Parathyroid adenoma (tissue), 2 donors: ENCODE measurements at regions not wholly inside any gene's neighbourhood (a gene's known extent, or its start where the extent isn't known, plus 50 kb on each side); places are given as distances from the start of the nearest gene placed in this dataset.

ENCODE experiments used
- H2AFZ ChIP-seq: fragments of 300-600 bp; sonication (generic); one replicate; pipeline ENCODE4 v1.7.0; 2017; ENCODE audit warnings: antibody characterized with exemption, mild to moderate bottlenecking
- H3K27ac ChIP-seq: fragments of 300-600 bp; sonication (generic); one replicate; pipeline ENCODE4 v1.7.0; 2017
- H3K27me3 ChIP-seq: fragments of 300-600 bp; sonication (generic); one replicate; pipeline ENCODE4 v1.7.0; 2017; ENCODE audit warnings: low read length; ENCODE audit not compliant: control insufficient read depth, insufficient read depth
- H3K36me3 ChIP-seq: fragments of 300-600 bp; sonication (generic); one replicate; pipeline ENCODE4 v1.7.0; 2017; ENCODE audit warnings: low read length; ENCODE audit not compliant: control insufficient read depth, insufficient read depth
- H3K4me1 ChIP-seq: fragments of 300-600 bp; sonication (generic); one replicate; pipeline ENCODE4 v1.7.0; 2017; ENCODE audit warnings: control low read depth
- H3K4me2 ChIP-seq: fragments of 300-600 bp; sonication (generic); one replicate; pipeline ENCODE4 v1.7.0; 2017; ENCODE audit warnings: low read length
- H3K4me3 ChIP-seq: fragments of 300-600 bp; sonication (generic); one replicate; pipeline ENCODE4 v1.7.0; 2017; ENCODE audit warnings: low read depth, low read length
- H3K79me2 ChIP-seq: fragments of 300-600 bp; sonication (generic); one replicate; pipeline ENCODE4 v1.7.0; 2017; ENCODE audit warnings: control low read depth
- H3K9ac ChIP-seq: fragments of 300-600 bp; sonication (generic); one replicate; pipeline ENCODE4 v1.7.0; 2017; ENCODE audit warnings: mild to moderate bottlenecking
- H3K9me3 ChIP-seq: fragments of 300-600 bp; sonication (generic); one replicate; pipeline ENCODE4 v1.7.0; 2017; ENCODE audit warnings: low read length; ENCODE audit not compliant: control insufficient read depth
- CTCF ChIP-seq: fragments of 300-600 bp; sonication (generic); IDR thresholded peaks from one replicate; pipeline ENCODE4 v1.7.0; 2017; ENCODE audit warnings: antibody characterized with exemption, mild to moderate bottlenecking
- donor health status: primary hyperparathyroidism.

GRCh38 chr7:51452694-51453093 lies 136.1 kb upstream of the COBL start:
- H3K36me3 ChIP-seq: no peaks in the 10 kb centered on the region
- peaks cover 2% of the 10 kb centered on the region for H3K4me1 ChIP-seq
- H3K79me2 ChIP-seq: no peaks in the 10 kb centered on the region
- TF ChIP-seq CTCF: no peak
- H3K4me2 ChIP-seq: no peak overlapping the region
- no peak overlapping the region for H3K4me3 ChIP-seq
- no peaks in the 10 kb centered on the region for H3K9me3 ChIP-seq
- no peak overlapping the region for H3K27ac ChIP-seq
- H2AFZ ChIP-seq: no peak overlapping the region
- no peaks in the 10 kb centered on the region for H3K27me3 ChIP-seq
- no peak overlapping the region for H3K9ac ChIP-seq

- Histone ChIP-seq H3K79me2 (no peaks in the 10 kb centered on the region), H3K36me3 (no peaks in the 10 kb centered on the region), H2AFZ (no peak overlapping the region), H3K27ac (no peak overlapping the region), H3K9me3 (no peaks in the 10 kb centered on the region), H3K9ac (no peak overlapping the region), H3K4me1 (peaks cover 2% of the 10 kb centered on the region), H3K4me2 (no peak overlapping the region), H3K4me3 (no peak overlapping the region), H3K27me3 (no peaks in the 10 kb centered on the region)
- TF ChIP-seq CTCF: no peak
Measured at GRCh38 chr7:51451751-51452476, 135.3 kb upstream of the COBL start.

- Histone ChIP-seq H3K27ac (no peak overlapping the region), H3K27me3 (no peaks in the 10 kb centered on the region), H3K4me2 (no peak overlapping the region), H2AFZ (no peak overlapping the region), H3K9ac (no peak overlapping the region), H3K79me2 (no peaks in the 10 kb centered on the region), H3K36me3 (no peaks in the 10 kb centered on the region), H3K9me3 (no peaks in the 10 kb centered on the region), H3K4me3 (no peak overlapping the region), H3K4me1 (peaks cover 2% of the 10 kb centered on the region)
- TF ChIP-seq CTCF: no peak
Measured at GRCh38 chr7:51450541-51450940, 133.9 kb upstream of the COBL start.

- H3K4me1 ChIP-seq: no peaks in the 10 kb centered on the region
- no peaks in the 10 kb centered on the region for H3K27me3 ChIP-seq
- no peaks in the 10 kb centered on the region for H3K9me3 ChIP-seq
- no peaks in the 10 kb centered on the region for H3K79me2 ChIP-seq
- no peak overlapping the region for H3K9ac ChIP-seq
- no peak overlapping the region for H2AFZ ChIP-seq
- H3K27ac ChIP-seq: no peak overlapping the region
- TF ChIP-seq CTCF: no peak
- H3K4me3 ChIP-seq: no peak overlapping the region
- no peaks in the 10 kb centered on the region for H3K36me3 ChIP-seq
- no peak overlapping the region for H3K4me2 ChIP-seq
Measured at GRCh38 chr7:51446785-51447184, 130.2 kb upstream of the COBL start.

- no peaks in the 10 kb centered on the region for H3K4me1 ChIP-seq
- no peak overlapping the region for H3K4me3 ChIP-seq
- no peak overlapping the region for H3K9ac ChIP-seq
- no peaks in the 10 kb centered on the region for H3K9me3 ChIP-seq
- H3K27me3 ChIP-seq: no peaks in the 10 kb centered on the region
- no peak overlapping the region for H2AFZ ChIP-seq
- H3K36me3 ChIP-seq: no peaks in the 10 kb centered on the region
- TF ChIP-seq CTCF: no peak
- H3K79me2 ChIP-seq: no peaks in the 10 kb centered on the region
- no peak overlapping the region for H3K4me2 ChIP-seq
- no peak overlapping the region for H3K27ac ChIP-seq
Measured at GRCh38 chr7:51446356-51446755, 129.7 kb upstream of the COBL start.
